Pancreas (tissue), 10 donors: ENCODE measurements at regions not wholly inside any gene's neighbourhood (a gene's known extent, or its start where the extent isn't known, plus 50 kb on each side); places are given as distances from the start of the nearest gene placed in this dataset.
A peak's percentile ranks its signal among the peaks of the same experiment; 100 is the strongest.
"Not testable (repeated sequence)": the region's sequence is repeated elsewhere in the genome, so short reads cannot be mapped to it uniquely, and the experiment has no call there.

Experiments used
- ATAC-seq, 4 donors: fragments of 200-7000 bp; cut with Tn5 transposase; one replicate each; pipeline versions ENCODE4 v1.8.0 to v1.9.1; 2020; ENCODE audit warnings: mild to moderate bottlenecking in 4 of 4, moderate library complexity in 4 of 4
- DNase-seq, 6 donors: peaks; one replicate each; pipeline ENCODE4 v3.0.0-alpha.2; 2020
- FAIRE-seq: peaks from 2 replicates; lab custom pipeline; 2012; peaks lifted over from hg19 to GRCh38; lab: Jason Lieb, UNC
- H3K27ac ChIP-seq, 4 donors: fragments of 200-600 bp; sonication (generic); 1 replicate in 3 of 4; 2 replicates in 1 of 4; pipeline versions ENCODE4 v1.5.0 to v1.8.0; 2020
- H3K27me3 ChIP-seq, 4 donors: fragments of 200-600 bp; one replicate each; pipeline ENCODE4 v1.8.0; 2021
- H3K36me3 ChIP-seq, 3 donors: fragments of 200-600 bp; sonication (generic) in 1 of 3; one replicate each; pipeline versions ENCODE4 v1.5.0 to v1.8.0; 2020 to 2021
- H3K4me1 ChIP-seq, 3 donors: fragments of 200-600 bp; one replicate each; pipeline ENCODE4 v1.8.0; 2021
- H3K4me3 ChIP-seq, 4 donors: fragments of 200-600 bp; sonication (generic) in 2 of 4; one replicate each; pipeline versions ENCODE4 v1.5.0 to v1.8.0; 2020 to 2021
- H3K9me3 ChIP-seq, 4 donors: fragments of 200-600 bp; one replicate each; pipeline ENCODE4 v1.8.0; 2021
- WGBS, 2 donors: extraction: QIAGEN DNeasy Blood & Tissue Kit; methylation state at CpG; one replicate each; pipeline ENCODE4 v1.1.7; 2013; 5-methylcytosine and 5-hydroxymethylcytosine counted together
- intact Hi-C, 3 donors: fragments of 100-400 bp; cut with DNase I; formaldehyde crosslinking; loops; one replicate each; pipeline versions ENCODE4 v1.11.1 to v1.14.2; 2022
- TF ChIP-seq, protein P1 (sequence below), 4 donors: fragments of 200-600 bp; sonication (generic) in 3 of 4; IDR thresholded peaks; one replicate each; pipeline versions ENCODE4 v1.5.0 to v1.8.0; 2021; ENCODE audit warnings: antibody characterized with exemption in 4 of 4
- donor health status: healthy with polysubstance abuse.
- donor health status: DM: no; HTN: no; CAD: no; lungs with moderate emphysema.
- donor health status: DM: no; HTN: no; CAD: no.
- donor health status: control.
- donor health status: control.
- donor health status: Bipolar disorder and iron deficiency.
- donor health status: DM: yes; HTN: yes; CAD: no.
- donor health status: DM: no; HTN: no; CAD: no.
- donor health status: DM: no; HTN: no; CAD: no.
- donor health status: DM: yes; HTN: yes; CAD: no.

DNA sequence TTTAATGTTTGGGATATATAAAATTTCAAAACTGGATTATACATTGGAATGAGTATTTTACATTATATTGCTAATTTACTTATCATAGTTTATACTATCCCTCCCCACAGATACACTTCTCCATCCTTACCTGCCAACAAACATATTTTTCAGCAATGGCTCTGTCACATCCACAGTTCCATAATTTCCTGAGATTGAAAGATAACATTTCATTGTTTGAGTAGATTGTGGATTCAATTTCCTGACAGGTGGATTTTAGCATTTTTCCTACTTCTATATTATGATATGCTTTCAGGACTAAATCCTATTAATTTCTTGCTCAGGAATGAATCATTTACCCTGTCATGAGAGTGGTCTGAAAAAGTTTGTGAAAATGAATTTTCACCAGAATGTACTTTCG is 115.3 kb upstream of the KLHL4 start:
- Histone ChIP-seq H3K9me3 (no peaks in the 10 kb centered on the region), H3K27me3 (no peaks in the 10 kb centered on the region), H3K4me1 (no peaks in the 10 kb centered on the region), H3K27ac (no peak overlapping the region), H3K4me3 (no peak overlapping the region), H3K36me3 (no peaks in the 10 kb centered on the region)
- FAIRE-seq (no peak), ATAC-seq (no peak), DNase-seq (no peak)
- TF ChIP-seq, protein P1, sequence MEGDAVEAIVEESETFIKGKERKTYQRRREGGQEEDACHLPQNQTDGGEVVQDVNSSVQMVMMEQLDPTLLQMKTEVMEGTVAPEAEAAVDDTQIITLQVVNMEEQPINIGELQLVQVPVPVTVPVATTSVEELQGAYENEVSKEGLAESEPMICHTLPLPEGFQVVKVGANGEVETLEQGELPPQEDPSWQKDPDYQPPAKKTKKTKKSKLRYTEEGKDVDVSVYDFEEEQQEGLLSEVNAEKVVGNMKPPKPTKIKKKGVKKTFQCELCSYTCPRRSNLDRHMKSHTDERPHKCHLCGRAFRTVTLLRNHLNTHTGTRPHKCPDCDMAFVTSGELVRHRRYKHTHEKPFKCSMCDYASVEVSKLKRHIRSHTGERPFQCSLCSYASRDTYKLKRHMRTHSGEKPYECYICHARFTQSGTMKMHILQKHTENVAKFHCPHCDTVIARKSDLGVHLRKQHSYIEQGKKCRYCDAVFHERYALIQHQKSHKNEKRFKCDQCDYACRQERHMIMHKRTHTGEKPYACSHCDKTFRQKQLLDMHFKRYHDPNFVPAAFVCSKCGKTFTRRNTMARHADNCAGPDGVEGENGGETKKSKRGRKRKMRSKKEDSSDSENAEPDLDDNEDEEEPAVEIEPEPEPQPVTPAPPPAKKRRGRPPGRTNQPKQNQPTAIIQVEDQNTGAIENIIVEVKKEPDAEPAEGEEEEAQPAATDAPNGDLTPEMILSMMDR (IDR thresholded peaks at IDR 0.05), result no peak
- 39 to 40% methylated on average over 1 of the region's 1 CpG for WGBS, 2 donors
- intact Hi-C loops, result no loop called here

DNA sequence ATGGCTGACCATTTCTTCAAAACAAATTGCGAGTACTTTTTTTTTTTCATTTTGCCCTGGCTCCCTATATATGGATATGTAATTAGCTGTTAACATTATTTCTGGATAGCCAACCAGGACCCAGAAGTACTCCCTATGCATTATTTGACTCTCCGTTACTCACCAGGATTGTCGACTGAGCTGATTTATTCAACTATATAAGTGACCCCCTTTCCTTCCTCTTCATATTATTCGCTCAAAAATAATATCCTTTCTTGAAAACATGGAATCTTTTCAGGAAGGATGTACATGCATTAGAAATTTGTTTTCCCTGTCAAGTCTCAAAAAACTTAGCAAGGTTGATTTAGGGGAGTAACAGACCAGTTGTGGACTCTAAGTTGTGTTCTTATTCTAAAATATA is 114.1 kb upstream of the KLHL4 start:
- 55 to 59% methylated on average over 4 of the region's 4 CpGs for WGBS, 2 donors
- Histone ChIP-seq H3K27ac (no peak overlapping the region), H3K9me3 (no peaks in the 10 kb centered on the region), H3K4me3 (no peak overlapping the region), H3K36me3 (no peaks in the 10 kb centered on the region), H3K27me3 (no peaks in the 10 kb centered on the region), H3K4me1 (peaks cover 0 to under 1% (median 0%) of the 10 kb centered on the region in 3 donors)
- DNase-seq (no peak), ATAC-seq (no peak), FAIRE-seq (no peak)
- TF ChIP-seq, protein P1 (IDR thresholded peaks at IDR 0.05), result no peak
- intact Hi-C loops, result no loop called here

DNA sequence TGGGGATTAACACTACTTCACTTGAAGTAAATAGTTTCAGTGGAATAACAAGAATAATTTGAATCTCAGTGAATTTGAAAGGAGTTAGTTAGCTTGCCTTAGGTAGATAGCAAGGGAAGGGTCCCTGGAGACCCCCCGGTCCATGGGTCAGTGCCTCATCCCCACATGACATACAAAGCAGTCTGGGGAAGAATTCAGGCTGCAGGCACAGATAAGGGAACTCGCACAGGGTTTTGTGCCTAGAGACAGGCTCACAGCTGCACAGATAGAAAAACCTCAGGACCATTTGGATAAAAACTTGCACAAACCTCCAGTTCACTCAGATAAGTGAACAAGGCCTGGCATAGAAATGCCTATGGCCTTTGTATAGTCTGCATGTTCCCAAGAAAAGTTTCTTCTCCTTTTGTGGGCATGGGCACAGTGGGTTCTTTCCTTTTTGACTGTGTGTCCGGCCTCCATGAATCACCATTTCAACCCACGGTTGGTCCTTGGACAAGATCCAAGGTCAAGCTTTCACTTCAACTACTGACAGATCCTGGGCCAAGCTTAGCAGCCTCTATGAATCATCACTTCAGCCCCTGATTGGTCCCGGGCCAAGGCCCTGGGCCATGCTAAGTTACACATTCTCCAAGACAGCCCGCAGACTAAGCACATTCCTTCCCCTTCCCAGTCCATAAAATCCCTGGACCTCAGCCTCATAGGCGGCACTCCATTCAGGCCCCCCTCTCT is 108.3 kb upstream of the KLHL4 start:
- 18 to 28% methylated on average over 7 of the region's 7 CpGs for WGBS, 2 donors
- no peak for FAIRE-seq
- peaks cover 0 to 5% (median 0%) of the 10 kb centered on the region in 4 donors for H3K27me3 ChIP-seq
- intact Hi-C loops, result no loop called here
- peak; percentile 97 to 99 (median 98) for ATAC-seq
- peak; percentile 65 to 90 (median 81) for DNase-seq
- no peaks in the 10 kb centered on the region for H3K9me3 ChIP-seq
- H3K27ac ChIP-seq, result peak overlapping the region in 3 of 4 donors; percentile 6 to 26 (median 16)
- H3K4me1 ChIP-seq, result peaks cover 0 to 16% (median 0%) of the 10 kb centered on the region in 3 donors
- no peaks in the 10 kb centered on the region for H3K36me3 ChIP-seq
- no peak overlapping the region for H3K4me3 ChIP-seq
- TF ChIP-seq, protein P1 (IDR thresholded peaks at IDR 0.05), result no peak

DNA sequence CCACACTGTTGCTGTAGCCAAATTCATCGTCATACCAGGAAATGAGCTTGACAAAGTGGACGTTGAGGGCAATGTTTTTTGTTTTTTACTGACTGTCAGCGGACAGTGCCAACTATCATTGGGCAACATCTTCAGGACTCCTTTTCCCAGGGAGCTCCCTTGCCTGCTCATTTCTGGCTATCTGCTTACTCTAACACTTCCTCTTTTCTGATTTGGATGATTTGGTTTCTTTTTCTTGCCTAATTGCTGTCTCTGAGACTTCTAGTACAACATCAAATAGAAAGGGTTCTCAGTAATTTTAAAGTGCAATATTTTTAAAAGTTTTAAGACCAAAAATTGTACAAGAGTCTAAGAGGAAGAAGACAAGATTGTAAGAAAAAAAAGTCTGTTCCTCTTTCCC is 92.0 kb upstream of the KLHL4 start:
- Histone ChIP-seq H3K4me3 (no peak overlapping the region), H3K27ac (no peak overlapping the region), H3K36me3 (no peaks in the 10 kb centered on the region), H3K9me3 (no peaks in the 10 kb centered on the region), H3K27me3 (peaks cover 0 to 8% (median 0%) of the 10 kb centered on the region in 4 donors), H3K4me1 (no peaks in the 10 kb centered on the region)
- TF ChIP-seq, protein P1 (IDR thresholded peaks at IDR 0.05), result no peak
- DNase-seq (no peak), FAIRE-seq (no peak), ATAC-seq (no peak)
- intact Hi-C loops, result no loop called here
- 57 to 67% methylated on average over 3 of the region's 3 CpGs for WGBS, 2 donors

DNA sequence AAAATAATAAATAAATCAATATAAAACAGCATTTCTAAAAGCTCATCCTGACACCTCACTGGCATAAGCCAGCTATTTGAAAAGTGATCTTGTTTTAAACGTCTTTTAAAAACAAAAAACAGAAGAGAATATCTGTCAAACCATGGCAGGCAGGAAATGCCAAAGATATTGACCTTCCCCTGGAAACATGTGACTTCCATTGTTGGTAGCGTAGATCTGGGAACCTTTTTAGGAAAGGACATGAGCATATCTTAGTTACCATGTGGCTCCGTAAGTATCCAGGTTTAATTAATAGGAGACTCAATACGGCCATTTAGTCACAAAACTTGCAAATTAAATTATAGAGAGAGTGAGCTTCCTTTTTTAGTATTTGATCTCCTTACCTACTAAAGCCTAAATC is 83.0 kb upstream of the KLHL4 start:
- Histone ChIP-seq H3K36me3 (no peaks in the 10 kb centered on the region), H3K27ac (no peak overlapping the region), H3K4me1 (no peaks in the 10 kb centered on the region), H3K4me3 (no peak overlapping the region), H3K9me3 (no peaks in the 10 kb centered on the region), H3K27me3 (peaks cover 0 to 18% (median 0%) of the 10 kb centered on the region in 4 donors)
- DNase-seq, result no peak
- intact Hi-C loops, result no loop called here
- no peak for ATAC-seq
- 43 to 51% methylated on average over 4 of the region's 4 CpGs for WGBS, 2 donors
- TF ChIP-seq, protein P1 (IDR thresholded peaks at IDR 0.05), result no peak
- no peak for FAIRE-seq

DNA sequence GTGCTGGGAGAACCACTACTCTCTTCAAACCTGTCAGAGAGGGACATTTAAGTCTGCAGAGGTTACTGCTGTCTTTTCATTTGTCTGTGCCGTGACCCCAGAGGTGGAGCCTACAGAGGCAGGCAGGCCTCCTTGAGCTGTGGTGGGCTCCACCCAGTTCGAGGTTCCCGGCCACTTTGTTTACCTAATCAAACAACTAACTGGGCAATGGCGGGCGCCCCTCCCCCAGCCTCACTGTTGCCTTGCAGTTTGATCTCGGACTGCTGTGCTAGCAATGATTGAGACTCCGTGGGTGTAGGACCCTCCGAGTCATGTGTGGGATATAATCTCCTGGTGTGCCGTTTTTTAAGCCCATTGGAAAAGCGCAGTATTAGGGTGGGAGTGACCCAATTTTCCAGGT is 69.0 kb upstream of the KLHL4 start:
- H3K4me1 ChIP-seq, ATAC-seq, H3K27me3 ChIP-seq, H3K36me3 ChIP-seq, intact Hi-C loops, H3K4me3 ChIP-seq, H3K27ac ChIP-seq, FAIRE-seq, DNase-seq, H3K9me3 ChIP-seq: not testable (repeated sequence)
- WGBS, 2 donors, result 53 to 60% methylated on average over 8 to 10 of the region's 10 CpGs

DNA sequence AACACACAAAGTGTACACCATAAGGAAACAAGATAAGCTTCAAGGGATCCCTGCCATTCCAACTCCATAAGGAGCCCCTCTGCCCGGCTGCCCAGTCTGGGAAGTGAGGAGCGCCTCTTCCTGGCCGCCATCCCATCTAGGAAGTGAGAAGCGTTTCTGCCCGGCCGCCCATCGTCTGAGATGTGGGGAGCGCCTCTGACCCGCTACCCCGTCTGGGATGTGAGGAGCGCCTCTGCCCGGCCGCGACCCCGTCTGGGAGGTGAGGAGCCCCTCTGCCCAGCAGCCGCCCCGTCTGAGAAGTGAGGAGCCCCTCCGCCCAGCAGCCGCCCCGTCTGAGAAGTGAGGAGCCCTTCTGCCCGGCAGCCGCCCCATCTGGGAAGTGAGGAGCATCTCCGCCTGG is 51.8 kb upstream of the KLHL4 start:
- FAIRE-seq, H3K36me3 ChIP-seq, H3K4me1 ChIP-seq, ATAC-seq, H3K27ac ChIP-seq, H3K27me3 ChIP-seq, DNase-seq, H3K4me3 ChIP-seq, intact Hi-C loops, H3K9me3 ChIP-seq: not testable (repeated sequence)
- WGBS, 2 donors, result 69 to 80% methylated on average over 7 to 21 of the region's 23 CpGs
